Fibroblast of gingiva (primary cell): ENCODE measurements at regions not wholly inside any gene's neighbourhood (a gene's known extent, or its start where the extent isn't known, plus 50 kb on each side); places are given as distances from the start of the nearest gene placed in this dataset.

Experiments
- DNase-seq: peaks from one replicate; pipeline ENCODE4 v3.0.0-alpha.2; 2011; ENCODE audit warnings: low read depth

DNA sequence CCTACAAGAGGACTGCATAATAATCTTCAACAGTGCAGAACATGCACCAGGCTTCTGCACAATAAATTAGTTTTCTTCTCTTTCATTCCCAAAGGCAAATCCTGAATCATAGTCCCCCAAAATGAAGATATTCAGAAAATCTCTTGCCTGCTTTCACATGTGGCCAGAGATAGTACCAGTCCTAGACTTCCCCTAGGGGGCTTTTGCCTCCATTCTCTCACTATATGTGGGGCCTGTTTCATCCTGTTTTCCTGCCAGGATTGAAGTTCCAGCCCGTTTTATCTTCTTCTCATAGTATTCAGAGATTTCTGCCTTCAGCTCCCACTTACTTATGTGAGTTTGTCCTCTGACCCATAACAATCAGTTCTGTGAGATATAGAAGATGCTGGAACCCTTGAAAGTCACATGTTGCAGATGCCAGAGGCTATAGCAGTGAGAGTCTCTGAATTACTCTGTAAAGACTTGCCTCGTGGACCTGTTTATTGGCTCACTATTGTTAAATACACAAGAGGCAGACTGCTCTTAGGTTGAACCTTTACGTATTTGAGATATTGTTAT is 421.9 kb upstream of the PCDH9 start:
- DNase-seq = no peak

DNA sequence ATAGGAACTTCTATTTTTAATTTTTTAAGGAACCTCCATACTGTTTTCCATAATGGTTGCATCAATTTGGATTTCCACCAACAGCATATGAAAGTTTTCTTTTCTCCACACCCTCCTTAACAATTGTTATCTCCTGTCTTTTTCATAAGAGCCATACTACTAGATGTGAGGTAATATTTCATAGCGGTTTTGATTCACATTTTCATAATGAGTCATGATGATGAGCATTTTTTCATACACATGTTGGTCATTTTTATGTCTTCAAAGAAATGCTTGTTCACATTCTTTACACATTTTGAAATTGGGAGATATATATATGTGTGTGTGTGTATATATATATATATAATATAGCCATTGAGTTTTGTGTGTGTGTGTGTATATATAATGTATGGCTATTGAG is 420.3 kb upstream of the PCDH9 start:
- no peak for DNase-seq

DNA sequence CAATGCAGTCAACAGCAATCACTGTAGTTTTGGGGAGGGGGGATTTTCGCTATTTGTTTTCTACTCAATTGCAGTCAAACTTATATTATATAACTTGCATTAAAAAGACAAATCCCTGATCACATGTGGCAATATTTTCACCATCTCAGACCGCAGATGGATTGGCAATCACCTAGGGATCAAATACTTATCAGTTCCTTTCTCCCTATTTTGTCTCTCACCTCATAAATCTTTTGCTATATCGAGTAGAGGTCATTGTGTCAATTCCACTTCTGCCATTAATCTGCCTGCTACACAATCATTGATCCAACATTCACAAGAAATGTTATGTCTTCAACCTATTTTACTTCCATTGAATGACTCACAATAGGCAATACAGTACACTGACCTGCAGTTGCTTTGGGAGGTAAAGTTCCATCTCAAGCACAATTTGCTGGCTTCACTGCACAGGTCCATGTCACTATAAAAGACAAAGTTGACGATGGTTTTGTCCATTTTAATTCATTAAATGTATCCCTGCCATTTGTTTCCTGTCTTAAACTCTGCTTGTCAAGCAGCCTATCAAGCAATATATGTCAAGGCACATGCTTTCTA is 415.8 kb upstream of the PCDH9 start:
- DNase-seq = no peak

- no peak for DNase-seq
Measured at GRCh38 chr13:67643516-67644055, 413.4 kb upstream of the PCDH9 start.

DNA sequence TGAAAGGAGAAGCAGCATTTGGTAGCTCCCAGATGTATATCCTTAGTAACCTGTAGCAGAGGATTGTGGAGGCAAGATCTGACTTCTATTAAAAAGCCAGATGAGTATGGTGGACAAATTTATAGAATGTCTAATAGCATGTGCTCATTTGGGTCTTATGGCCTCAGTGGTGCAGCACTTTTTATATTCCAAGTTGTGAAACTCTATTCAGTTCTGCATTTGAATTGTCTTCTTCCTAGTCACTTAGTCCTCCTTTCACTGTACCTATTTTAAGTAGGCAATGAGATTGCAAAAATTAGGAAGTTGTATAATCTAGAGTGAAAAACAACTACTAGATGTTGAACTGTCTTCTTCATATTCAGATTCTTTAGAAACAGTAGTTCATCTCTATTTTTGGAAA is 412.5 kb upstream of the PCDH9 start:
- DNase-seq = no peak

DNA sequence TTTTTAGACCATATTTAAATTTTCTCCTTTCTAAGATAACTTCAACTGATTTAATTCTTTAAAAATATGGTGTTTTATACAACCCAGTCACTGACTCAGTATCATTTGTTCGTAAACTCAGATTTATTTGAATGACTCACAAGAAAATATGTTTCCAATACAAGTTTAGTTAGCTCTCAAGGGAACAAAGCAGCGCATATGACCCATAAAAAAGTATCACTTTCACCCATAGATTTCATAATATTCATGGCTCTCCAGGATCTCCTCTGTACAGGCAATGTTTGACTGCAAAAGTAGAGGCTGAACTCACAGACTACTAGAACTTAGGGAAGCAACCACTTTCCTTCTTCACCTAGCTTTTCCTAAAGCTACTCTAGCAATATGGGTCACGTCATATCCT is 405.6 kb upstream of the PCDH9 start:
- DNase-seq = peak; percentile 73

DNA sequence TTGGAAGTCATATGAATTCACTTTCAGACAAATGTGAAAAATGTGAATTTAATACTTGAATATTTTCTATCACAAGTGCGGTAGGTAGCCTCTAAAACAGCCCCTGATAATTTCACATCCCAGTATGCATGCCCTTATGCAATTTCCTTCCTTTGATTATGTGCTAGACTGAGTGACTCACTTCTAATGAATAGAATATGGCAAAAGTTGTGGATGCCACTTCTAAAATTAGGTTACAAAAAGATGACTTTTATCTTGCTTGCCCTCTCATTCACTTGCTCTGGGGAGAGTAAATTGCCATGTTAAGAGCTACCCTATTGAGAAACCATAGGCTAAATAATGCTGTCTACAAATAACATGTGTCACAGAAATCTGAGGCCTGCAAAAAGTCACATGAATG is 402.5 kb upstream of the PCDH9 start:
- DNase-seq = peak; percentile 77

- no peak for DNase-seq
Measured at GRCh38 chr13:67630640-67631039, 400.5 kb upstream of the PCDH9 start.

- DNase-seq = no peak
Measured at GRCh38 chr13:67623630-67624029, 393.5 kb upstream of the PCDH9 start.

DNA sequence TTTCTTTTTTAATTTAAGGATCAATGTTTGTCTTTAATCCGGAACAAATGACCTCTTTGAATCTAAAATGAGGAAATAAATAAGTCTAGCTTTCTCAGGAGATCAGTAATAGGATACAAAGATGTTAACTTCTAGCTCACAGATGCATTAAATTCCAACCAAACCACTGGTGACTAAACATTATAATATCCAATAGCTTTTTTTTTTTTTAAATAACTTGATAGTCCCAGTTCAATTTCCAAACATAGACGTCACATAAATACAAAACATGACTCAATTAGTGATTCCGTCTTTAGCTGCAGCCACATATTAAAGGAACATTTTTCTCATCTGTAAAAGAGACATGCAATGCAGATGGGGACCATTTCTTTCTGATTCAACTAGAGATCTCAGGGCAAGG is 390.5 kb upstream of the PCDH9 start:
- DNase-seq = peak; percentile 65

DNA sequence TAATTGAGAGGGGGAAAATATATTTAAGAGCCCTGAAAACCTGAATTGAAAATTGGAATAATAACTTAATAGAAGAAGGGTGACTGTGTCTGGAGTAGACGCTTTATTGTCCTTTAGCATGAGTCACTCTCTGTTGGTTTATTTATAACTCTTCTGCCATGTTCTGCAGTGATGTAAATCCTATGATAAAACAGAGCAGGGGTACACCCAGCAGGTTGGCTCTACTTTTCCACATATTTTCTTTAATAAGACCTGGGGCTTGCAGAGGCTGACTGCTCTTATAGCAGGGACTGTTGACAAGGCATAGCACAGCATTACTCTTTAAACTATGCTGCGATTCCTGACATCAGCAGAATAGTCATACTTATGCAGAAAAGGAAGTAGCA is 389.9 kb upstream of the PCDH9 start:
- peak; percentile 1 for DNase-seq

- peak; percentile 1 for DNase-seq
Measured at GRCh38 chr13:67619351-67619994, 389.3 kb upstream of the PCDH9 start.

DNA sequence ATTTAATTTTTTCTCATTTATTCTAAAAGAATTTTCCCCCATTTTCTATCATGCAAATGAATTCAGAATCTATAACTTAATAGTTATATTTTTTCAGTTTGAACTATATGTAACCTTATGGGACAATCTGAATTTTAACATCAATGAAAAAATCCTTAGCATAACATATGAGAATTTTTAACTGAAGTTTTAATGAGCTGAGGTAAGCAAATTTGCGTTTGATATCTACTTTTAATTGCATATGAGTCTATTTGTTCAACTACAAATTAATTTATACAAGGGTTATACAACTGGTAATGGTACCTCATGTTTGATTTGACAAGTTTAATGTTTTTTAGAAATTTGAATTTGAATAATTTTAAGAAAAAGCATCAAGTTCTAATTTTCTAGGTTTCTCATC is 384.4 kb upstream of the PCDH9 start:
- DNase-seq = no peak

GRCh38 chr13:67614013-67614412 is 383.9 kb upstream of the PCDH9 start:
- no peak for DNase-seq

GRCh38 chr13:67588607-67589006 is 358.5 kb upstream of the PCDH9 start:
- DNase-seq = no peak

DNA sequence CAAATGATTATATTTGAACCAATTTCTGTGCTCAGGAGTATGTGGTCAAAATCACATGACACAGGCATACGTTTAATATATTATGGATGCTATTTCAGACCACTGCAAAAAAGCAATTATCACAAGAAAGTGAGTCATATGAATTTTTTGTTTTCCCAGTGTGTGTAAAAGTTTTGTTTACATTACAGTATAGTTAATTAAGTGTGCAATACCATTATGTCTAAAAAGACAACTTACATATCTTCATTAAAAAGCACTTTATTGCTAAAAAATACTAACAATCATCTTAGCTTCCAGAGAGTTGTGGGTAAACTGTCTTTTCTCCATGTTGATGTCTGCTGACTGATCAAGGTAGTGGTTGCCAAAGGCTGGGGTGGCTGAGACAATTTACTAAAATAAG is 347.2 kb upstream of the PCDH9 start:
- DNase-seq = no peak

- peak; percentile 90 for DNase-seq
Measured at GRCh38 chr13:67574320-67575233, 344.4 kb upstream of the PCDH9 start.

DNA sequence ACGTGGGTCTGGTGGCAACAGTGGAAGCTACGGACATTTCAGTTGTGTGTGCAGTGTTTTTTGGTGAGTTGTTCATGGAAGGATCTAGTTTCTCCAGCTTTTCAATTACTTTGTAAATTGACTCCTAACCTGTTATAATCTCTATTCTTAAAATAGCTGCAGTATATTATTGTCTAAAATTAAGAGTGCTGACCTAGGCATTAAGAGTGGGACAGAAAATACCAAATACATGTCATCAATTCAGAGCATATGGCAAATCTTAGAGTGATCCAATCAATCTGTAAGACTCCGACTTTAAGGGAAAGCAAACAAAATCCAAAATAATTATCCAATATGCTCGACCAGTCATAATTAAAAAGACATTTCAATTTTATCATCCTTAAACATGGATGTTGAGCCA is 338.1 kb upstream of the PCDH9 start:
- no peak for DNase-seq

GRCh38 chr13:67557642-67558241 is 327.6 kb upstream of the PCDH9 start:
- no peak for DNase-seq

GRCh38 chr13:67557118-67557517 is 327.0 kb upstream of the PCDH9 start:
- no peak for DNase-seq

- DNase-seq = peak; percentile 2
Measured at GRCh38 chr13:67554746-67555452, 324.8 kb upstream of the PCDH9 start.

- DNase-seq = peak; percentile 22
Measured at GRCh38 chr13:67554286-67554685, 324.1 kb upstream of the PCDH9 start.
